GM08714 (cell line): ENCODE measurements at regions not wholly inside any gene's neighbourhood (a gene's known extent, or its start where the extent isn't known, plus 50 kb on each side); places are given as distances from the start of the nearest gene placed in this dataset.
"Not testable (repeated sequence)": the region's sequence is repeated elsewhere in the genome, so short reads cannot be mapped to it uniquely, and the experiment has no call there.

ENCODE experiments used
- H3K4me3 ChIP-seq: fragments of 200-500 bp; sonication (Bioruptor generic); 2 replicates; pipeline ENCODE4 v1.5.1; 2014; ENCODE audit warnings: mild to moderate bottlenecking, low read length, inconsistent platforms
- ZNF274 ChIP-seq: IDR thresholded peaks from 2 replicates; pipeline ENCODE4 v1.6.1; 2012; ENCODE audit warnings: mild to moderate bottlenecking, low read depth, low read length

DNA sequence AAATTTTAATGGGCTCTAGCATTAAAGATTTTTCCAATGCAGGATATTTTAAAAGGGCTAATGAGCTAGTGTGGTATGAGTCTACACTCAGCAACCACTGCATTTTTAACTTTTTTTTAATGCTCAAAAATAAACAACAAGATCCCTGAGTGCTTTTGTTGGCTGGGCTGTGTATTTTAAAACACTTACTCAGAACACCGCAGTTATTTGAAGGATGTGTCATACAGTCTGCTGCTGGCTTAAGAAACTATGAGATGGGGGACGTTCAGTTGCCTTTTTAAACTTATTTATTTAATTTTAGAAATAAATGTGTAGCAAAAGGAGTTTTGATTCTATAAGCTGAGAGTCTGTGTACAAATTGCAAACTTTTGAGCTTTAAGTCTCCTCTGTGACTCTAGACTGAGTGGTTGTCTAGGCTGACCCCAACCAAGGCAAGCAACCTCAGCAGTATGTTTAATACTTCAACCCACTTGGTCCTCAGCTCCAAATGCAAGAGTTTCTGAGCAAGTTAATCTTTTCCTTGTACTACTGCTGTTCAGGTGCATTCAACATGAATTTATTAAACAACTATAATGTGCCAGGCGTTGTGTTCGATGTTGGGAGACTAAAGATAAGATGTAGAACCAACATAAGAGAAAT is 278.6 kb upstream of the DIPK2B start:
- TF ChIP-seq ZNF274 = no peak
- no peak overlapping the region for H3K4me3 ChIP-seq

DNA sequence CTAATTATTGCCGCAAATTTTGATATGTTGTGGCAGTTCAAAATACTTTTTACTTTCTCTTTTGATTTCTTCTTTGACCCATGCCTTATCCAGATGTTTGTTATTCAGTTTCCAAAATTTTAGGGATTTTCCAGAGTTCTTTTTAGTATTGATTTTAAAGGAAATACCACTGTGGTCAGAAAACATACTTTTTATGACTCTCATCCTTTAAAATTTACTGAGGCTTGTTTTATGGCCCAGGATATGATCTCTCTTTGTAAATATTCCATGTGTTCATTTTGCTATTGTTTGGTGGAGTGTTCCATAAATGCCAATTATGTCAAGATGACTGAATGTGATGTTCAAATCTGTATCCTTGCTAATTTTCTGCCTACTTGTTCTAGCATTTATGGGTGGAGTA is 272.3 kb upstream of the DIPK2B start:
- TF ChIP-seq ZNF274 = no peak
- no peak overlapping the region for H3K4me3 ChIP-seq

DNA sequence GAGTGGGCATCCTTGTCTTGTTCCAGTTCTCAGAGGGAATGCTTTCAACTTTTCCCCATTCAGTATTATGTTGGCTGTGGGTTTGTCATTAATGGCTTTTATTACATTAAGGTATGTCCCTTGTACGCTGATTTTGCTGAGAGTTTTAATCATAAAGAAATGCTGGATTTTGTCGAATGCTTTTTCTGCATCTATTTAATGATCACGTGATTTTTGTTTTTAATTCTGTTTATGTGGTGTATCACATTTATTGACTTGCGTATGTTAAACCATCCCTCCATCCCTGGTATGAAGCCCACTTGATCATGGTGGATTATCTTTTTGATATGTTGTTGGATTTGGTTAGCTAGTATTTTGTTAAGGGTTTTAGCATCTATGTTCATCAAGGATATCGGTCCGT is 266.9 kb upstream of the DIPK2B start:
- not testable (repeated sequence) for H3K4me3 ChIP-seq

DNA sequence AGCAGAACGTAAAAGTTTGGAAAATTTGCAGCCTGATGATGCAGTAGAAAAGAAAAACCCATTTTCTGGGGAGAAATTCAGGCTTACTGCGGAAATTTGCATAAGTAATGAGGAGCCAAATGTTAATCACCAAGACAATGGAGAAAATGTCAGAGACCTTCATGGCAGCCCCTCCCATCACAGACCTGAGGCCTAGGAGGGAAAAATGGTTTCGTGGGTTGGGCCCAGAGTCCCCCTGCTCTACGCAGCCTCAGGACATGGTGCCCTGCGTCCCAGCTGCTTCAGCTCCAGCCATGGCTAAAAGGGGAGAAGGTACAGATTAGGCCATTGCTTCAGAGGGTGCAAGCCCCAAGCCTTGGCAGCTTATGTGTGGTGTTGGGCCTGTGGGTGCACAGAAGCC is 255.1 kb upstream of the DIPK2B start:
- not testable (repeated sequence) for H3K4me3 ChIP-seq

DNA sequence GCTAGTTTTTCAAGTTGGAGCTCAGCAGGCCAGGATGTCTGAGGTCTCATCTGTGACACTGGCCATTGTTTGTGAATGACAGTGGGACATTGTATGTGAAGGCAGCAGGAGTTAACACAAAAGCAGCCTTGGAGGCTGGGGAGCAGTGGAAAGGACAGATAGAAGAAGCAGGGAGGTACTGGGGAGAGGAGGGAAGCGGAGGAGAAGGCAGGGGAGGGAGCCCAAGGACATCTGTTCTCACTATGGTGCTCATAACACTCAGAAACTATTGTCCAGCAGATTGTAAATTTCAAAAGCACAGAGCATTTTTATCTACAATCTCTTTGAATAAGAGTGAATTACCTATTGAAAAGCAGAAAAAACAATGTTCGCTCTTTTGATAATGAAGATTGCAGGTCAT is 253.6 kb upstream of the DIPK2B start:
- no peak for TF ChIP-seq ZNF274
- no peak overlapping the region for H3K4me3 ChIP-seq

DNA sequence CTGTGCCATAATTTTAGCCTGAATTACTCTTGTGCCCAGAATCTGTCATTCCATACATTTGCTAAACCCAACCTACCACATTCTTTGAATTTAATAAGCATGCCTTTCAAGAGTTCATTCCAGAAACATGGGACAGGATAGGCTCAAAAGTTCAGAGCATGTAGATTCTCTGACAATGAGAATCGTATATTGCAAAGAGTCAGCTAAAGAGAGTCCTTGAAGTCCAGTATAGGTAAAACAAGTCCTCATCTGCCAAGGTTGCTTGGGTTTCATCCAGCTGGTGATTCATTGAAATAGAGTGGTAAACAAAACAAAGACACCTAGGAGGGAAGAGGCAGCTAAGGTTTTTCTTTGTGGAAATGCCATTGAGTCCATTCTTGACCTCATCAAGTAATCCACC is 249.3 kb upstream of the DIPK2B start:
- no peak overlapping the region for H3K4me3 ChIP-seq
- no peak for TF ChIP-seq ZNF274

DNA sequence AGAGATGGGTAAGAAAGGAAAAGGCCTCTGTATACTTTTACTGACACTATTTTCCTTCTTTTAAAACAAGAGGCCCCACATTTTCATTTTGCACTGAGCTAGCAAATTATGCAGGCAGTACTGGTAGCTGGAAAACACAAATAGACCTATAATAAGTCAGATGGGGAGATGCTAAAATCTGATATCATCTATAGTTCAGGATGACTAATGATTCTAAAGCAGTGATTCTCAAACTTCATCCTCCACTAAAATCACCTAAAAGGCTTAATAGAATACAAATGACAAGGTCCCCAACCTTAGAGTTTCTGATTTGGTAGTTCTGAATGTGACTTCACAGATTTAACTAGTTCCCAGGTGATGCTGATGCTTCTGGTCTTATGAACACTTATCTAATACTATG is 247.3 kb upstream of the DIPK2B start:
- no peak overlapping the region for H3K4me3 ChIP-seq
- no peak for TF ChIP-seq ZNF274

DNA sequence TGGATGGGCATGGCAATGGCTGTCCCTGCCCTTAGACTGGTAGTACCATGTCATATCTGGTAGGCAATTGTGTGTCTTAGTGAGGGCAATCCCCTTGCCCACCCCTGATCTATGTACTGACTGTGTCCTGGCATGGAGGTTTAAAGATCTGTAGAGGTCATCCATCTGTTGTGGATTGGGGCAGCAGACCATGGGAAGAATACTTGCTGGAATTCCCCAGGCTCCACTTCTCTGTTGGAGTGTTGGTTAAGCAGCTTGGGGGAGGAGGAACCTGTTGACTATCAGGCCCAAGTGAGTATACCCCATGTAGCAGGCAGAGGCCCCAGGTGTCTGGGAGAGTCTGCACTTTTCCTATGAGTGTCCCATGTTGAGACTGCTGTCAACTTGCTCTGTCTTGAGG is 246.7 kb upstream of the DIPK2B start:
- TF ChIP-seq ZNF274 = no peak
- no peak overlapping the region for H3K4me3 ChIP-seq

DNA sequence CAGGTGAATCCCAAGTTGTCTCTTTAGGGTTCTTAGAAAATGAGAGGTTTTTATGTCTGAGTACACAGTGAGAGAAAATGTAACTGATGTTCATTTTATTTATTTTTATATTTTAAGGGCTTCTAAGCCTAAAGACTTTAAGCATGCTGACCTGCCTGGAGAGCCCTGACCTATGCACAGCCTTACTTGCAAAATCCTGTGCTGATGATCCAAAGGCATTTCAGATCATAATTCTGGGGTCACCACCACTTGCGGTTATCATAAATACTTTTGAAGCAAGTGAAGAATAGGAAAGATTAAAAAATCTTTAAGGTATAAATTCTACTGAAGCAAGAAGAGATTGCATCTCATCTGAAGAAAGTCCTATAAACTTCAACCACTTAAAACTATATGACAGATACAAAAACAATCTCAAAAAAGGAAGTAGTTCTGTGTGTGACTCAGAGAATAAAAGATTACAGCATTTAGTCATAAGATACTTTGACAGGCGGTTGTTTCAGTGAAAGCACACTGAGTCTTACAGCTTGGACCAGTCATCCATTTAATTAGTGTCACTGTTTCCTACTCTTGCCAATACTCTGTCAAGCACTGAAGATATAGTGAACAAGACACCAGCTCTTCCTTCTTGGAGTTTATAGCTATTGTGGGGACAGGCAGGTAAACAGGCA is 245.2 kb upstream of the DIPK2B start:
- TF ChIP-seq ZNF274 = no peak
- no peak overlapping the region for H3K4me3 ChIP-seq

DNA sequence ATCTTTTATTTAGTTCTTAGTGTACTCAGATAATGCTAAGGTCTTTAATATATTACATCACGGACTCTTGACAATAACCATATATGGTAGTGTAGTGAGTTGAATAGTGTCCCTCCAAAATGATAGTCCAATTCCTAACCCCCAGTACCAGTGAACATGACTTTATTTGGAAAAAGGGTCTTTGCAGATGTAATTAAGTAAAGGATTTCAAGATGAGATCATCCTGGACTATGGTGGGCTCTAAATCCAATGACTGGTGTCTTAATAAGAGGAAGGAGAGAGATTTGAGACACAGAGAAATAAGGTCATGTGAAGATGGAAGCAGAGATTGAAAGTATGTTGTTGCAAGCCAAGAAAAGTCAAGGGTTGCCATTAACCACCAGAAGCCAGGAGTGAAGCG is 236.5 kb upstream of the DIPK2B start:
- no peak for TF ChIP-seq ZNF274
- H3K4me3 ChIP-seq = no peak overlapping the region

DNA sequence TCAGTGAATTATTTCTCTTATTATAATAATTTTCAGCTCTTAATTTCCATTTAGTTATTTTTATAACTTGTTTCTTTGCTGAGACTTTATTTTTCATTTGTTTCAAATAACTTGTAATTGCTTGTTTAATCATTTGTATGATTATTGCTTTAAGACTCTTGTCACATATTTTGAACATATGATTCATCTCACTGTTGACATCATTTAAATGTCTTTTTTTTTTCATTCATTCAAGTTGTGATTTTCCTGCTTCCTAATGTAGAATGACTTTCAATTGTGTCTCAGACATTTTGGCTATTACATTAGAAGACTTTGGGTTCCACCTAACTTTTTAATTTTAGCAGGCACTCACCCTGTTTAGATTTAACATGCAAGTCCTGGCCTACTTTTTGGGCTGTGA is 234.8 kb upstream of the DIPK2B start:
- no peak overlapping the region for H3K4me3 ChIP-seq
- no peak for TF ChIP-seq ZNF274

DNA sequence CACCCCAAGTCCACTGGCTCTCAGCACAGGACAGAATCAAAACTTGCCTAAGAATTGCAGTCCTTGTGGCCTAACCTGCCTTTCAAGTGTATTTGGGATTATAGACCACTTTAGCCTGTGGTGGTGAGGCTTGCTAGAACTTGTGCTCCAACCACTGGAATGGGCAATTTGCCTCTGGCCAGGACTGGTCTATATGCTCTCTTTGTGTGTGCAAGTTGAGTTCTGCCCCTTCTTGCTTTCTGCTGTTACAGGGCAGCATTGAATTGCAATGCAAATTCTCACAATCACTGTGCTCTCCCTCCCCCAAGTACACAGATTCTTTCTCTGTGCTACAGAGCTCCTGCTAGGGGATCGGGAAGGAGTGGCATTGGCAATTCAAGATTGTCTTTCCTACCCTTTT is 233.6 kb upstream of the DIPK2B start:
- no peak overlapping the region for H3K4me3 ChIP-seq

DNA sequence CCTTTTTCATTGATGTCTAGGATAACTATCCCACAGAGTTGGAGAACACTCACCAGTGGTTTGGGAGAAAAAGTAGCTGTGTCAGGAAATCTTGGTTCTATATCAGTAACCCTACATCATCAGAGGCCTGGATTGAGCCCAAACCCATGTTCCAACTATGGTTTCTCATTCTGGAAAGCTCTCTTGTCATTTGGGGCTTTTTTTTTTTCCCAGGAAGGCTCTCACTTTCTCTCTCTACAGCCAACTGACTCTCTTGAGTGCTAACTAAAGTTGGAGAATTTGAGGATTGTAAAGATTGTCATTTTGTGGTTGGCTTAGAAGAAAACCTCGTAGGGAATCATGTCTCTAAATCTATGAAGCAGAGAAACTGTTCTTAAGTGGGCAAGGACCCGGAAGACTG is 228.2 kb upstream of the DIPK2B start:
- no peak overlapping the region for H3K4me3 ChIP-seq
- no peak for TF ChIP-seq ZNF274

More for the DNA sequence above, 233.6 kb upstream of the DIPK2B start:
- TF ChIP-seq ZNF274 = no peak

DNA sequence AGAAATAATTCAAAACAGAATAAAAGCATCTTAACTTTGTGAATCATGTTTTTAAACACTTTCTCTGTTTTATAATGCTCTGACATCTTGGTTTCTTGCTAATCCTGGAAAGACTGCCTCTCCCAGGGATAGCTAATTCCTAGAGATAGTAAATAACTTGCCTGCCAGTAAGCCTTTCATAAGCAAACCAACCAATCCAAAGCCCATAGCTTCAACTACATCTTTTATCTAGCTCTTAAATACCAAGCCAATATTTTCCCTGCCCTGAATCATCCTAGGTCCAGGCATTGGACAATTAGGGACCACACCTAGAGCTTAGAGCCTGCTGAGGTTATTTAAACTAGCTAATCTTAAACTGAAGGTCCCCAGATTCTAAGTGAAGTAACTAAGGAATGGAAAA is 223.7 kb upstream of the DIPK2B start:
- TF ChIP-seq ZNF274 = no peak
- no peak overlapping the region for H3K4me3 ChIP-seq

DNA sequence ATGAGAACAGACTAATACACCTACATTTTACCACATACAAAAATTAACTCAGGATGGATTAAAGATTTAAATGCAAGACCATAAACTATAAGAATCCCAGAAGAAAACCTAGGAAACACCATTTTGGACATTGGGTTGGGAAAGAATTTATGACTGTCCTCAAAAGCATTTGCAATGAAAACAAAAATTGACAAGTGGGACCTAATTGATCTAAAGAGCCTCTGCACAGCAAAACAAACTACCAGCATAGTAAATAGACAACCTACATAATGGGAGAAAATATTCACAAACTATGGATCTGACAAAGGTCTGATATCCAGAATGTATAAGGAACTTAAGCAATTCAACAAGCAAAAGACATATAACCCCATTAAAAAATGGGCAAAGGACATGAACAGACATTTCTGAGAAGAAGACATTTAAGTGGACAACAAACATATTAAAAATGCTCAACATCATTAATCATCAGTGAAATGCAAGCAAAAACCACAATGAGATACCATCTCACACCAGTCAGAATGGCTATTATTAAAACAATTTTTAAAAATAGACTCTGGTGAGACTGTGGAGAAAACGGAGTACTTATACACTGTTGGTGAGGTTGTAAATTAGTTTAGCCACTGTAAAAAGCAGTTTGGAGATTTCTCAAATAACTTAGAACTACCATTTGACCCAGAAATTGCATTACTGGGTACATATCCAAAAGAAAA is 221.7 kb upstream of the DIPK2B start:
- no peak for TF ChIP-seq ZNF274
- no peak overlapping the region for H3K4me3 ChIP-seq
